K562 (cell line): ENCODE measurements at regions not wholly inside any gene's neighbourhood (a gene's known extent, or its start where the extent isn't known, plus 50 kb on each side); places are given as distances from the start of the nearest gene placed in this dataset.

Experiments used
- ATAC-seq: fragments of 200-7000 bp; cut with Tn5 transposase; 3 replicates; pipeline ENCODE4 v1.9.1; 2020; ENCODE audit warnings: moderate library complexity
- BruUV-seq: library from RNA; stranded (reverse); fragments of 400-500 nt; replicated peaks from 2 replicates; lab custom pipeline; 2021; lab: Mats Ljungman, UMichigan
- CTCF ChIA-PET: fragments of 300-600 bp; formaldehyde crosslinking; extraction: SDS; loops from one replicate; lab custom pipeline; 2021; ENCODE audit warnings: low intra/inter-chr PET ratio; lab: Yijun Ruan, JAX
- POLR2A ChIA-PET: fragments of 300-600, 350-650 bp; sonication (Branson Sonifier 250); formaldehyde crosslinking; extraction: SDS; loops from one replicate; lab custom pipeline; 2021; ENCODE audit warnings: antibody characterized with exemption, inconsistent platforms; lab: Yijun Ruan, JAX
- DNase-seq, 4 experiments: peaks; one replicate each; pipeline versions ENCODE4 v3.0.0 to v3.0.0-alpha.2; 2011 to 2018; ENCODE audit warnings: low spot score in 3 of 4, mixed read lengths in 3 of 4; ENCODE audit errors: extremely low read depth in 1 of 4
- FAIRE-seq: peaks from 2 replicates; lab custom pipeline; 2011; peaks lifted over from hg19 to GRCh38; lab: Jason Lieb, UNC
- H2AFZ ChIP-seq: 2 replicates; pipeline ENCODE4 v1.6.0; 2011; ENCODE audit warnings: low read depth, low read length, control low read depth, inconsistent platforms
- H3K27ac ChIP-seq: fragments of 200-600 bp; 3 replicates; pipeline ENCODE4 v1.8.0; 2011; ENCODE audit warnings: low read depth, mild to moderate bottlenecking, control low read depth, inconsistent platforms, low read length, moderate library complexity, mixed read lengths; ENCODE audit errors: extremely low read depth
- H3K27me3 ChIP-seq, 2 experiments: fragments of 300-600 bp in 1 of 2; 2 replicates in 1 of 2; 3 replicates in 1 of 2; pipeline versions ENCODE4 v1.6.0 to v1.8.0; 2011; ENCODE audit warnings: inconsistent platforms in 2 of 2, low read length in 2 of 2, mild to moderate bottlenecking in 1 of 2, mixed read lengths in 1 of 2, moderate library complexity in 1 of 2; ENCODE audit not compliant: control insufficient read depth in 2 of 2, insufficient read depth in 2 of 2
- H3K36me3 ChIP-seq: fragments of 300-600 bp; 3 replicates; pipeline ENCODE4 v1.8.0; 2011; ENCODE audit warnings: mild to moderate bottlenecking, low read length, inconsistent platforms; ENCODE audit not compliant: control insufficient read depth, insufficient read depth
- H3K4me1 ChIP-seq, 2 experiments: fragments of 200-600 bp in 1 of 2; replicated peaks in 1 of 2; 2 replicates in 1 of 2; 3 replicates in 1 of 2; pipeline versions ENCODE4 v1.5.1 to v1.8.0; 2011; ENCODE audit warnings: inconsistent platforms in 2 of 2, low read length in 2 of 2, mild to moderate bottlenecking in 1 of 2, mixed read lengths in 1 of 2, moderate library complexity in 1 of 2; ENCODE audit not compliant: control insufficient read depth in 2 of 2, insufficient read depth in 2 of 2
- H3K4me2 ChIP-seq: 2 replicates; pipeline ENCODE4 v1.6.1; 2011; ENCODE audit warnings: low read length, control low read depth, inconsistent platforms, mixed read lengths; ENCODE audit not compliant: insufficient read depth
- H3K4me3 ChIP-seq: fragments of 200-600 bp; sonication (generic), shearing (Covaris generic); 2 replicates; pipeline ENCODE4 v1.5.1; 2016; ENCODE audit warnings: control low read depth, inconsistent platforms
- H3K79me2 ChIP-seq: fragments of 200-600 bp; 3 replicates; pipeline ENCODE4 v1.8.0; 2011; ENCODE audit warnings: low read length, inconsistent platforms; ENCODE audit not compliant: control insufficient read depth, insufficient read depth
- H3K9ac ChIP-seq, 2 experiments: 2 replicates each; pipeline versions ENCODE4 v1.6.0 to v1.6.1; 2011; ENCODE audit warnings: low read depth in 2 of 2, low read length in 2 of 2, control low read depth in 1 of 2, inconsistent platforms in 1 of 2, mild to moderate bottlenecking in 1 of 2, mixed read lengths in 1 of 2; ENCODE audit not compliant: insufficient read depth in 1 of 2
- H3K9me1 ChIP-seq: one replicate; pipeline ENCODE4 v1.6.0; 2011; ENCODE audit warnings: inconsistent platforms, mild to moderate bottlenecking, low read length, moderate library complexity; ENCODE audit not compliant: control insufficient read depth, insufficient read depth
- H3K9me3 ChIP-seq: replicated peaks from 2 replicates; pipeline ENCODE4 v1.5.1; 2011; ENCODE audit warnings: low read depth, low read length, inconsistent platforms; ENCODE audit not compliant: control insufficient read depth, insufficient read depth
- H4K20me1 ChIP-seq: replicated peaks from 2 replicates; pipeline ENCODE4 v1.6.1; 2011; ENCODE audit warnings: low read length, inconsistent platforms, mixed read lengths; ENCODE audit not compliant: control insufficient read depth, insufficient read depth
- CSDE1 ChIP-seq, 2 experiments: fragments of 450-650 bp; IDR thresholded peaks; 2 replicates each; pipeline ENCODE4 v1.6.1; 2016; ENCODE audit warnings: mild to moderate bottlenecking in 1 of 2
- TFE3 ChIP-seq: fragments of 450-650 bp; formaldehyde crosslinking; IDR thresholded peaks from 2 replicates; pipeline ENCODE4 v1.4.0; 2020; ENCODE audit warnings: mild to moderate bottlenecking, mixed read lengths
- XRCC5 ChIP-seq: fragments of 200-400 bp; formaldehyde crosslinking; IDR thresholded peaks from 2 replicates; pipeline ENCODE4 v1.6.1; 2017; ENCODE audit warnings: low read depth, mild to moderate bottlenecking, low read length
- ZFP91 ChIP-seq: sonication (generic); formaldehyde crosslinking; IDR thresholded peaks from 2 replicates; pipeline ENCODE4 v1.8.0; 2022; ENCODE audit warnings: mild to moderate bottlenecking, missing genetic modification reagents
- WGBS: fragments of 100-300 bp; shearing (Covaris generic); methylation state at CpG from one replicate; pipeline ENCODE4 v1.1.6; 2016; ENCODE audit warnings: low coverage, mixed read lengths; ENCODE audit not compliant: insufficient coverage; ENCODE audit errors: missing lambda C conversion rate; 5-methylcytosine and 5-hydroxymethylcytosine counted together
- in situ Hi-C: fragments of 300-500 bp; cut with MboI; formaldehyde crosslinking; loops from 4 replicates; pipeline ENCODE4 v1.15.0; 2018; ENCODE audit warnings: inconsistent platforms, mixed read lengths
- intact Hi-C: fragments of 100-400 bp; cut with micrococcal nuclease; formaldehyde crosslinking; loops from 2 replicates; pipeline ENCODE4 v1.14.2; 2022

GRCh38 chr2:16204251-16204650 lies 263.9 kb downstream of the MYCN start (continued):
- TF ChIP-seq ZFP91 (no peak), XRCC5 (no peak)

- no peak overlapping the region for H2AFZ ChIP-seq
- POLR2A ChIA-PET = no interaction called here
- intact Hi-C loops = no loop called here
- no TSS peak for BruUV-seq
- DNase-seq = no peak
- no peak for TF ChIP-seq TFE3 (CRISPR knock-in tag)
- TF ChIP-seq CSDE1 (IDR thresholded peaks at IDR 0.05) = no peak
- CTCF ChIA-PET = no interaction called here
- no peak overlapping the region for H3K27ac ChIP-seq
- H3K36me3 ChIP-seq = no peaks in the 10 kb centered on the region
- no peak overlapping the region for H3K9ac ChIP-seq
- H3K79me2 ChIP-seq = no peaks in the 10 kb centered on the region
- FAIRE-seq = no peak
- H4K20me1 ChIP-seq = no peaks in the 10 kb centered on the region
- H3K4me3 ChIP-seq = no peak overlapping the region
- H3K4me1 ChIP-seq = no peaks in the 10 kb centered on the region
- H3K9me1 ChIP-seq = no peaks in the 10 kb centered on the region
- WGBS = 2% methylated on average over 6 of the region's 8 CpGs
- H3K9me3 ChIP-seq = no peaks in the 10 kb centered on the region
- H3K4me2 ChIP-seq = no peak overlapping the region
- H3K27me3 ChIP-seq = 0 out of 5 replicates have a peak, but pooled peaks cover 0 to 9% of the 10 kb centered on the region in 2 experiments
- ATAC-seq = no peak
- in situ Hi-C loops = no loop called here
These were observed 263.3 kb downstream of the MYCN start for GRCh38 chr2:16203691-16204090.
